Glutamatergic neuron (in vitro differentiated cells): ENCODE measurements at regions not wholly inside any gene's neighbourhood (a gene's known extent, or its start where the extent isn't known, plus 50 kb on each side); places are given as distances from the start of the nearest gene placed in this dataset.
"Not testable (repeated sequence)": the region's sequence is repeated elsewhere in the genome, so short reads cannot be mapped to it uniquely, and the experiment has no call there.

ENCODE experiments used
- DNase-seq: peaks from one replicate; pipeline ENCODE4 v3.0.0; 2022
- H3K27ac Mint-ChIP-seq: one replicate; pipeline ENCODE4 v1.8.0; 2020; ENCODE audit warnings: mild to moderate bottlenecking, mixed read lengths, inconsistent platforms; ENCODE audit not compliant: unreplicated experiment
- H3K27me3 Mint-ChIP-seq: one replicate; pipeline ENCODE4 v1.8.0; 2020; ENCODE audit warnings: mild to moderate bottlenecking, moderate library complexity, mixed read lengths, inconsistent platforms; ENCODE audit not compliant: unreplicated experiment
- H3K36me3 Mint-ChIP-seq: one replicate; pipeline ENCODE4 v1.8.0; 2020; ENCODE audit warnings: mild to moderate bottlenecking, mixed read lengths, inconsistent platforms; ENCODE audit not compliant: unreplicated experiment
- H3K4me1 Mint-ChIP-seq: one replicate; pipeline ENCODE4 v1.8.0; 2020; ENCODE audit warnings: mild to moderate bottlenecking, low read depth, mixed read lengths, inconsistent platforms; ENCODE audit not compliant: unreplicated experiment
- H3K4me3 Mint-ChIP-seq: one replicate; pipeline ENCODE4 v1.8.0; 2020; ENCODE audit warnings: mild to moderate bottlenecking, mixed read lengths, inconsistent platforms; ENCODE audit not compliant: unreplicated experiment
- H3K9me3 Mint-ChIP-seq: one replicate; pipeline ENCODE4 v1.8.0; 2020; ENCODE audit warnings: mild to moderate bottlenecking, moderate library complexity, mixed read lengths, inconsistent platforms; ENCODE audit not compliant: unreplicated experiment
- TF ChIP-seq, protein P1 (sequence below): fragments of 200-600 bp; sonication (generic); IDR thresholded peaks from one replicate; pipeline ENCODE4 v1.5.0; 2021; ENCODE audit not compliant: partially characterized antibody, unreplicated experiment

DNA sequence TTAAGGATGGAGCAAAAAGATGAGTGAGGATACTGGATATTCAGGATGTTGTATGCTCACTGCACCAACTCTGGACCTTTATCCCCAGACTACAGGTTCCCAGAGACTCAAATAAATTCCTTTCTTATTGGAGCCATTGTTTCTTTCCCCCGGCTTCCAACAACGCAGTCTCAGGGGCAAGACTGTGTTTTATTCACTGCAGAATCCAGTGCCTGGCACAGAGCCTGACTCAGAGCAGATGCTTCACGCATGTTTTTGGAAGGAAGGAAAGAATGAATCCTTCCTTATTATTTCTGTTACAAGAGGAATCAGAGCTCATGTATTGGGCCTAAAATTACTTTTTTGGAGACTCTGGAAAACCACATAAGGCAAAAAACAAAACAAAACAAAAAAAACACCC is 96.0 kb upstream of the VGLL4 start:
- H3K4me3 Mint-ChIP-seq, result no peak overlapping the region
- peaks cover 4% of the 10 kb centered on the region for H3K36me3 Mint-ChIP-seq
- no peak overlapping the region for H3K27ac Mint-ChIP-seq
- peaks cover 2% of the 10 kb centered on the region for H3K9me3 Mint-ChIP-seq
- TF ChIP-seq, protein P1, sequence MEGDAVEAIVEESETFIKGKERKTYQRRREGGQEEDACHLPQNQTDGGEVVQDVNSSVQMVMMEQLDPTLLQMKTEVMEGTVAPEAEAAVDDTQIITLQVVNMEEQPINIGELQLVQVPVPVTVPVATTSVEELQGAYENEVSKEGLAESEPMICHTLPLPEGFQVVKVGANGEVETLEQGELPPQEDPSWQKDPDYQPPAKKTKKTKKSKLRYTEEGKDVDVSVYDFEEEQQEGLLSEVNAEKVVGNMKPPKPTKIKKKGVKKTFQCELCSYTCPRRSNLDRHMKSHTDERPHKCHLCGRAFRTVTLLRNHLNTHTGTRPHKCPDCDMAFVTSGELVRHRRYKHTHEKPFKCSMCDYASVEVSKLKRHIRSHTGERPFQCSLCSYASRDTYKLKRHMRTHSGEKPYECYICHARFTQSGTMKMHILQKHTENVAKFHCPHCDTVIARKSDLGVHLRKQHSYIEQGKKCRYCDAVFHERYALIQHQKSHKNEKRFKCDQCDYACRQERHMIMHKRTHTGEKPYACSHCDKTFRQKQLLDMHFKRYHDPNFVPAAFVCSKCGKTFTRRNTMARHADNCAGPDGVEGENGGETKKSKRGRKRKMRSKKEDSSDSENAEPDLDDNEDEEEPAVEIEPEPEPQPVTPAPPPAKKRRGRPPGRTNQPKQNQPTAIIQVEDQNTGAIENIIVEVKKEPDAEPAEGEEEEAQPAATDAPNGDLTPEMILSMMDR, result no peak
- DNase-seq, result no peak
- peaks cover 2% of the 10 kb centered on the region for H3K27me3 Mint-ChIP-seq
- no peaks in the 10 kb centered on the region for H3K4me1 Mint-ChIP-seq

DNA sequence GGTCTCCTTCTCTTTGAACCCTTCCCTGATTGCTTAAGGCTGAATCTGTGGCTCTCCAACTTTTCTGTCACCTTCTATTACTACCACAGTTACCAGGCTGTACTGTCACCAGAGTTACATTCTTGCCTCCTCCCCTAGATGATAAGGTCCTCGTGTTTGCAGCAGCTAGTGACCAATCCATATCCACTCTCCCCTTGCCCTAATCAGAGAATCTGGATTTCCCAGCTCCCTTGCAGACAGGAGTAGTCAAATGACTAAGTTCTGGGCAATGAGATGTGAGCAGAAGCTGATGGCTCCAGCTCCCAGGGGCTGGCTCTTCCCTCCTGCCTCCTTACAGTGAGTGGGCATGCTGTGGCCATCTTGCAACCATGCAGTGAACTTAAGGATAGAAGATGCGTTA is 95.4 kb upstream of the VGLL4 start:
- peaks cover 2% of the 10 kb centered on the region for H3K9me3 Mint-ChIP-seq

DNA sequence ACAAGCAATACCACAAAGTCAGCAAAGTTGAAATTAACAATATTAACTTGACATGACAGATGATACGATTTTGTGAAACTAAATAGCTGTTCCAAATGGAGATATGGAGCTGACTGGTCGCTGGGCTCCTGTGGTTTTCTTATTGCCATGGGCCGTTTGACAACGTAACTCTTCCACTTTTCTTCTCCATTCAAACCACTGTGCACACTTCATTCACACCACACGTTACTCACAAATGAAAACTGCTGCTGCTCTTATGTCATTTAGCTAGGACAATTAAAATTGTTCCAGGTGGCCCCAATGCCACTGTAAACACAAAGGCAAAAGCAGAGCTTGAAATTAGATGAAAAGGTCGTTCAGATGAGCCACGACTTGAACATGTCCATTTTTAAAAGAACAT is 94.0 kb upstream of the VGLL4 start:
- Mint-ChIP-seq H3K4me1 (no peaks in the 10 kb centered on the region), H3K4me3 (no peak overlapping the region), H3K27me3 (peaks cover 2% of the 10 kb centered on the region), H3K9me3 (no peaks in the 10 kb centered on the region), H3K27ac (no peak overlapping the region), H3K36me3 (peaks cover 4% of the 10 kb centered on the region)
- TF ChIP-seq, protein P1, result no peak
- no peak for DNase-seq

More for the DNA sequence above, 95.4 kb upstream of the VGLL4 start:
- Mint-ChIP-seq H3K4me3 (no peak overlapping the region), H3K4me1 (no peaks in the 10 kb centered on the region), H3K36me3 (peaks cover 4% of the 10 kb centered on the region), H3K27ac (no peak overlapping the region), H3K27me3 (peaks cover 2% of the 10 kb centered on the region)
- TF ChIP-seq, protein P1, result no peak
- DNase-seq, result no peak

DNA sequence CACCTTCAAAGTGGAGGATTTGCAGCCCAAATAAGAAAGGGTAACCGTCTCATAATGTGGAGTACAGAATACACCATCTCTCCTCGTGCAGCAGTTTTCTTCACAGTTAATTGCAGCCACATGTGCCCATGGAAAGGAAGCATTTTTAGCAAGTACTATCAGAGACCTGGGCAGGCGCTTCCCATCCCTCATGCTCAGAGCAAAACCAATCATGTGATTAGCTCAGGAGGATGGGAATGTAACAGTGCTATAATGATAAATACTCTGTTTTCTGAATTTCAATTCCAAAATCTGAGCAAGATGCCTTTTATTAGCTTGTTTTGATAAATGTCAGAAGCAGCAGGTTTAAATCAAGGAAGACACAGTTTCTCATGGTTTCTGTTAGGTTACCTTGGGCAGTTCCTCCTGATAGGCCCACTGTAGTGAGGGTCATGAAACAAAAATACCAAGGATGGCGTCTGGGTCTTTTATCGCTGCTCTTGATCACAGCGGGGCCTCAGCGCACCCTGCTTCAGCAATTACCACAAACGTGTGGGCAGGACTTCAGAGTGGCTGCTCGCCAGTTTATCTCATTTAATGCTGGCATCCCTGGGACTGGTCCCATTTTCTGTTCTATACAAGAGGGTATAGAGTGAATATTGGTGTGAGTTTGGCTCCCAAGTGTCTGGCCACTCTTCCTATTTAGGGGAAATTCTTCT is 92.6 kb upstream of the VGLL4 start:
- Mint-ChIP-seq H3K36me3 (peaks cover under 1% of the 10 kb centered on the region), H3K27ac (no peak overlapping the region), H3K4me3 (no peak overlapping the region), H3K27me3 (peaks cover 2% of the 10 kb centered on the region), H3K9me3 (no peaks in the 10 kb centered on the region), H3K4me1 (peaks cover 5% of the 10 kb centered on the region)
- TF ChIP-seq, protein P1, result no peak
- no peak for DNase-seq

DNA sequence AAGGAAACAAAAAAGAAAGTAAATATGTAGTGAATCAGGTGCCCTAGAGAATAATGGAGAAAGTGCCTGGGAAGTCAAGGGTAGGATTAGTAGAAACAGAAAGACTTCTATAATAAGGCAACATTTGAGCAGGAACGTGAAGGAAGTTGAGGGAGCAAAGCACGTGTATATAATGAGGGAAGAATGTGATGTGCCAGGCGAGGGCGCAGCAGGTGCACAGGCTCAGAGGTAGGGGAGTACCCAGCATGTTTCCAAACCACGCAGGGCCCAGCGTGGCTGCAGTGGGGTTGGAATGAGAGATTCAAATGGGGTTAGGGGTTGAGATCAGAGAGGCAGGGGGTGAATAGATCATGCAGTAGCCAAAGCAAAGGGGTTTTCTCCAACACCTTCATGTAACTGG is 91.9 kb upstream of the VGLL4 start:
- H3K9me3 Mint-ChIP-seq, result no peaks in the 10 kb centered on the region
- no peak overlapping the region for H3K4me3 Mint-ChIP-seq
- peaks cover 2% of the 10 kb centered on the region for H3K27me3 Mint-ChIP-seq
- TF ChIP-seq, protein P1, result no peak
- peaks cover 5% of the 10 kb centered on the region for H3K4me1 Mint-ChIP-seq
- no peak for DNase-seq
- H3K27ac Mint-ChIP-seq, result no peak overlapping the region
- no peaks in the 10 kb centered on the region for H3K36me3 Mint-ChIP-seq

DNA sequence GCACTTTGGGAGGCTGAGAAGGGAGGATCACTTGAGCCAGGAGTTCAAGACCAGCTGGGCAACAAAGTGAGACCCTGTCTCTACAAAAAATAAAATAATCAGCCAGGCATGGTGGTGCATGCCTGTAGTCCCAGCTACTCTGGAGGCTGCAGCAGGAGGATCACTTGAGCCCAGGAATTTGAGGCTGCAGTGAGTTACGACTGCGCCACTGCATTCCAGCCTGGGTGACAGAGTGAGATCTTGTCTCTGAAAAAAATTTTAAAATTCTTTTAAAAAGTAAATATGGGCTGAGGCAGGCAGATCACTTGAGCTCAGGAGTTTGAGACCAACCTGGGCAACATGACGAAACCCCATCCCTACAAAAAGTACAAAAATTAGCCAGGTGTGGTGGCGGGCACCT is 91.4 kb upstream of the VGLL4 start:
- H3K27ac Mint-ChIP-seq, H3K36me3 Mint-ChIP-seq, H3K4me3 Mint-ChIP-seq, H3K9me3 Mint-ChIP-seq, H3K27me3 Mint-ChIP-seq, DNase-seq, H3K4me1 Mint-ChIP-seq: not testable (repeated sequence)
